ENCODE measurements at regions not wholly inside any gene's neighbourhood (a gene's known extent, or its start where the extent isn't known, plus 50 kb on each side); places are given as distances from the start of the nearest gene placed in this dataset.

DNA sequence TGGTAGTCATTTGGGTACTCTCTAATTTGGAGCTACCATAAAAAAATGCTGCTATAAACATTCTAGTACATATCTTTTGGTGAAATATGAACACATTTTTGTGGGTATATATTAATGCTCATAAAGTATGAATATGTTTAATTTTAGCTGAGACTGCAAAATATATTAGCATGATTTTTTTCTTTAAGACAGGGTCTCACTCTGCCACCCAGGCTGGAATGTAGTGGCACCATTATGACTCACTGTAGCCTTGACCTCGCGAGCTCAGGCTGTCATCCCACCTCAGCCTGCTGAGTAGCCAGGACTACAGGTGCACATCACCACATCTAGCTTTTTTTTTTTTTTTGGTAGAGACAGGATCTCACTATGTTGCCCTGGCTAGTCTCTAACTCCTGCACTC is 371.7 kb downstream of the SOX9 start:
- Mint-ChIP-seq H3K4me1 (ENCODE audit: unreplicated experiment) (no peaks in the 10 kb centered on the region), H3K27ac (ENCODE audit: unreplicated experiment) (no peak overlapping the region), H3K27me3 (ENCODE audit: unreplicated experiment) (peaks cover 6% of the 10 kb centered on the region), H3K9me3 (ENCODE audit: unreplicated experiment) (no peaks in the 10 kb centered on the region), H3K36me3 (ENCODE audit: low read depth, unreplicated experiment) (no peaks in the 10 kb centered on the region), H3K4me3 (ENCODE audit: unreplicated experiment) (no peak overlapping the region)
- TF ChIP-seq, protein P1, sequence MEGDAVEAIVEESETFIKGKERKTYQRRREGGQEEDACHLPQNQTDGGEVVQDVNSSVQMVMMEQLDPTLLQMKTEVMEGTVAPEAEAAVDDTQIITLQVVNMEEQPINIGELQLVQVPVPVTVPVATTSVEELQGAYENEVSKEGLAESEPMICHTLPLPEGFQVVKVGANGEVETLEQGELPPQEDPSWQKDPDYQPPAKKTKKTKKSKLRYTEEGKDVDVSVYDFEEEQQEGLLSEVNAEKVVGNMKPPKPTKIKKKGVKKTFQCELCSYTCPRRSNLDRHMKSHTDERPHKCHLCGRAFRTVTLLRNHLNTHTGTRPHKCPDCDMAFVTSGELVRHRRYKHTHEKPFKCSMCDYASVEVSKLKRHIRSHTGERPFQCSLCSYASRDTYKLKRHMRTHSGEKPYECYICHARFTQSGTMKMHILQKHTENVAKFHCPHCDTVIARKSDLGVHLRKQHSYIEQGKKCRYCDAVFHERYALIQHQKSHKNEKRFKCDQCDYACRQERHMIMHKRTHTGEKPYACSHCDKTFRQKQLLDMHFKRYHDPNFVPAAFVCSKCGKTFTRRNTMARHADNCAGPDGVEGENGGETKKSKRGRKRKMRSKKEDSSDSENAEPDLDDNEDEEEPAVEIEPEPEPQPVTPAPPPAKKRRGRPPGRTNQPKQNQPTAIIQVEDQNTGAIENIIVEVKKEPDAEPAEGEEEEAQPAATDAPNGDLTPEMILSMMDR (IDR thresholded peaks at IDR 0.05; ENCODE audit: unreplicated experiment): no peak
- DNase-seq (ENCODE audit: low spot score): no peak

DNA sequence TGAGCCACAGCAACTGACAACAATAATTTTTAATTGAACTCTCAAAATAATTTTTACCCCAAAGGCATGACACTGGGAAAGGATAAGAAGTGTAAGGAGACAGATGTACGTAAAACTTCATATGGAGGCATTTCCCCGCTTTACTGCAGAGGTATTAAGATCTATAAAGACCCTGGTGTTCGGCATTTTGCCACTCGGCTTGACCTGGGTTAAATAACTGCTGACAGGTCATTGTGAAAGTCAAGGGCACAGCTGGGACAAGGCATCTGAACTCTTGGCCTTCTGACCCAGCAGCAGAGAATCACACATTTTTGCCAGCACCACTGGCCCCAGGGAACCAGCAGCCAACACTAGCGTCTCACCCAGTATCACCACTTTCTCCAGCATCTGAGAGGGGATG is 372.1 kb downstream of the SOX9 start:
- Mint-ChIP-seq H3K27me3 (ENCODE audit: unreplicated experiment) (peaks cover 6% of the 10 kb centered on the region), H3K4me3 (ENCODE audit: unreplicated experiment) (no peak overlapping the region), H3K4me1 (ENCODE audit: unreplicated experiment) (no peaks in the 10 kb centered on the region), H3K27ac (ENCODE audit: unreplicated experiment) (no peak overlapping the region), H3K36me3 (ENCODE audit: low read depth, unreplicated experiment) (no peaks in the 10 kb centered on the region), H3K9me3 (ENCODE audit: unreplicated experiment) (no peaks in the 10 kb centered on the region)
- no peak for DNase-seq (ENCODE audit: low spot score)
- TF ChIP-seq, protein P1 (IDR thresholded peaks at IDR 0.05; ENCODE audit: unreplicated experiment): no peak

DNA sequence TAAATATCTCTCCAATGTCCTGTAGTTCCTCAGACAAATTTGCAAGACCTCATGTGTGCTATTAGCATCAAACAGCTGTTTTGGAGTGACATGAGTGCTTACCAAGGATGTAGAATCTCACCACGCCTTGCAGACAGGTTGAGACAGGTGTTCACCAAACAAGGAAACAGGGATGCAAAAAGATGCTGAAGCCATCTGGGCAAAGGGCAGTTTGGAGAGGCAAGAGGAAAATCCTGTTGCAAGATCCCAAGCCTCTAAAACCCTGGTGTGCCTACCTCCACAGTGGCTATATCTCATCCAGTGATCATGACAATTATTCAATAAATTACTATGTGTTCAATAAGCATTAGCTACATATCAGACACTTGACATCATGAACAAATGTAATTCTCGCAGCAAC is 373.7 kb downstream of the SOX9 start:
- TF ChIP-seq, protein P1 (IDR thresholded peaks at IDR 0.05; ENCODE audit: unreplicated experiment): no peak

DNA sequence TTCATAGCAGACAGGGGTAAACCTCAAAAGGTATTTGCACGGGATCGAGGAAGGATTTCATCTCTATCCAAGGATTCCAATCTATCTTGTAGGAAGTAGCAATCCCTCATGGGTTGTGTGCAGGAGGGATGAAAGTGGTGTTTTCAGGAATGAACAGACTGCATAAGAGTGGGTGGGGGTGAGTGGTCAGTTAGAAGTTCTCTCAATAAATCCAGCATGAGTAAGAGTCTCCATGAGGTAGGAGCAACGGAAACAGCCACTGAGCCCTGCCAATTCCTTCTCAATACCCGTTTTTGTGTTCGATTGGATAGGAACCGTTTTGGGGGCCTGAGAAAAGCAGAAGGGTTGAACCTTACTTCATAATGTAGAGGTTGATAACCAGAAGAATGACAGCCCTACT is 375.6 kb downstream of the SOX9 start:
- Mint-ChIP-seq H3K9me3 (ENCODE audit: unreplicated experiment) (no peaks in the 10 kb centered on the region), H3K4me1 (ENCODE audit: unreplicated experiment) (no peaks in the 10 kb centered on the region), H3K27me3 (ENCODE audit: unreplicated experiment) (peaks cover 4% of the 10 kb centered on the region), H3K27ac (ENCODE audit: unreplicated experiment) (no peak overlapping the region), H3K36me3 (ENCODE audit: low read depth, unreplicated experiment) (no peaks in the 10 kb centered on the region), H3K4me3 (ENCODE audit: unreplicated experiment) (no peak overlapping the region)
- TF ChIP-seq, protein P1 (IDR thresholded peaks at IDR 0.05; ENCODE audit: unreplicated experiment): no peak
- DNase-seq (ENCODE audit: low spot score): no peak

More for the DNA sequence above, 373.7 kb downstream of the SOX9 start:
- H3K36me3 Mint-ChIP-seq (ENCODE audit: low read depth, unreplicated experiment): no peaks in the 10 kb centered on the region
- H3K27me3 Mint-ChIP-seq (ENCODE audit: unreplicated experiment): peaks cover 4% of the 10 kb centered on the region
- H3K9me3 Mint-ChIP-seq (ENCODE audit: unreplicated experiment): no peaks in the 10 kb centered on the region
- H3K4me1 Mint-ChIP-seq (ENCODE audit: unreplicated experiment): no peaks in the 10 kb centered on the region
- DNase-seq (ENCODE audit: low spot score): no peak
- H3K4me3 Mint-ChIP-seq (ENCODE audit: unreplicated experiment): no peak overlapping the region
- H3K27ac Mint-ChIP-seq (ENCODE audit: unreplicated experiment): no peak overlapping the region

DNA sequence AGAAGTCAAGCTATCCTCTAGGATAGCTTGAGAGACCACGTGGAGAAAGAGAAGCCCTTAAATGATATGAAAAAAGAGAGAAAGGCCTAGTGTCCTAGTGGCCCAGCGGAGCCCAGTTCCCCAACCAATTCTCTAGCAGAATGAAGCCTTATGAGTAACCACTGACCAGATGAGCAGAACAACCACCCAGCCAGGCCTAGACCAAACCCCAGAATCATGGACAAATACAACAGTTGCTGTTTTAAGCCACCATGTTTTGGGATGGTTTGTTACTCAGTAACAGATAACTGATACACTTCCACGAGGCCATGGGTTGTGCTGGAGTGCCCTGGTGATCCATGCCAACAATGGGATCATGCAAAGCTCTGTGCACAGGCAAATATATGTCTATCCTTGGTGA is 377.1 kb downstream of the SOX9 start:
- Mint-ChIP-seq H3K27ac (ENCODE audit: unreplicated experiment) (no peak overlapping the region), H3K4me3 (ENCODE audit: unreplicated experiment) (no peak overlapping the region), H3K36me3 (ENCODE audit: low read depth, unreplicated experiment) (no peaks in the 10 kb centered on the region), H3K27me3 (ENCODE audit: unreplicated experiment) (peaks cover 4% of the 10 kb centered on the region), H3K4me1 (ENCODE audit: unreplicated experiment) (no peaks in the 10 kb centered on the region), H3K9me3 (ENCODE audit: unreplicated experiment) (no peaks in the 10 kb centered on the region)
- TF ChIP-seq, protein P1 (IDR thresholded peaks at IDR 0.05; ENCODE audit: unreplicated experiment): no peak
- no peak for DNase-seq (ENCODE audit: low spot score)
